HG03108 (cell line): ENCODE measurements at regions not wholly inside any gene's neighbourhood (a gene's known extent, or its start where the extent isn't known, plus 50 kb on each side); places are given as distances from the start of the nearest gene placed in this dataset.
"Not testable (repeated sequence)": the region's sequence is repeated elsewhere in the genome, so short reads cannot be mapped to it uniquely, and the experiment has no call there.

ENCODE experiments used
- ATAC-seq: cut with Tn5 transposase; IDR thresholded peaks from one replicate; pipeline ENCODE4 v1.9.1; 2021; ENCODE audit warnings: moderate library complexity; ENCODE audit not compliant: unreplicated experiment

GRCh38 chr2:173544641-173545363 lies 190.1 kb downstream of the CDCA7 start:
- ATAC-seq: no peak

- no peak for ATAC-seq
Observed at GRCh38 chr2:173545364-173545763, 190.7 kb downstream of the CDCA7 start.

DNA sequence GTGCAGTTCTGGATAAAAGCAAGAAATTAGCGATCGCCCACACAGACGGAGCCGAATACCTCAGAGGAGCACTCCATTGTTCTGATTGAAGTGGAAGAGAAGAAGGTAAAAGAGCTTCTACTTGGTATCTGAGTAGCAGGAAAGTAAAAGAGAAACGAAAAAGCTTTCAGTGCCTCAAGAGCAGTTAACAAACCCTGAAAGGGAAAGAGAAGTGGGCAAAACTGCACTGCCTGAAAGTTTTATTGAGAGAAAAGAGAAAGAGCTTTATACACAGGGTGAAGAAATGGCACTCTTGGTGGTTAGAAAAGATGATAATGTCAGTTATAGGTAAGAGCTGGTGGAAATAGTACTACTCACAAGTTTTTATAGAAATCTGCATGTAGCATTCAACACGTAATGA lies 192.8 kb downstream of the CDCA7 start:
- ATAC-seq: no peak

DNA sequence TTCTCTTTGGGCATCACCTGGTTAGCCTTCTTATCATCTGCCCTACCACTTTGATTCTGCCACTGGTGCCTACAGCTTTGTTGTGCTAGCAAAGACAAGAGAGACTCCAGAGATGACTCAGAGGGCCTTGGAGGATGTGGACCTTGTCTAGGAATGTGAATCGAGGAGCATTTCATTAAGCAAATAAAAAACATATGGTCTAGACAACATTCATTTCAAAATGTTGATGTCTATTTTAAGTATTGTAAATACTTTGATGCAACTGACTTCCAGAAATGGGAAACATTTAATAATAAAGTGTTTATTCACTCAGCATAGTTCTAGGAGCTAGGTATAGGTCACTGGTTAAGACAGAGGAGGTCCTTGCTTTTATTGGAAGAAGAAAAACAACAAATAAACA lies 195.5 kb downstream of the CDCA7 start:
- ATAC-seq: no peak

DNA sequence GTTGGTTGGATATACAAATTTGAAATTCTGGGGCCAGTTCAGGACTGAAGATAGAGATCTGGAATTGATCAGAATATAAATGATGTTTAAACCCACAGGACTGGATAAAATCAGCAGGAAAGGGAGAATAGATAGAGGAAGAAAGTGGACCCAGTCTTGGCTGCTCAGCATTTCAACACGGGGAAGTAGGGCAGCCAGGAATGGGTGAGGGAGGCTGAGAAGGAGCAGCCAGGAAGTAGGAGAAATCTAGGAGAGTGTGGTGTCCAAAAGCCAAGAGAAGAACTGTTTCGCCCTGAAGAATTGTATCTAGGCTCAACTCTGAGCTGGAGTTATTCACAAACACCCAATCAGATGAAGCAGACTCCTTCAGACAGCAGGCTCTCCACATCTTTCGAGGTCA lies 197.9 kb downstream of the CDCA7 start:
- ATAC-seq: no peak

GRCh38 chr2:173553593-173553992 lies 198.9 kb downstream of the CDCA7 start:
- no peak for ATAC-seq

- no peak for ATAC-seq
Observed at GRCh38 chr2:173555833-173556232, 201.2 kb downstream of the CDCA7 start.

DNA sequence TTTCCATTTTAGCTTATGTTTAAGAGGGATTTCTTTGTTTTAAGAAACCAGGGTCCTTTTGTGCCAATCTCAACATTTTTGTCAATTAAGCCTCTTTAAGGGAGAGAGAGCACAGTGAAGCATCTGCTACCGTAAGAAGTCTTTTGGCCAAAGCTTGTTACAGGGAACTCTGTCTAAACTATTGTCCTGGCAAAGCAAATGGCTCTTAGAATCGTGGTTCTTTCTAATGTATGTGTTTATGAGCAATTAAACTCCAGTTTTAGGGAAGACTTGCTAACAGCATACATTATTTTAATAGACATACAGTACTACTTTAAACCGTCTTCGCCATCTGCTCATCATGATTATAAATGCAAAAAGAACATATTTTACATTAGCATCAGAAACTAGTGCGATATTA lies 202.1 kb downstream of the CDCA7 start:
- ATAC-seq: no peak

GRCh38 chr2:173557497-173557896 lies 202.8 kb downstream of the CDCA7 start:
- no peak for ATAC-seq

DNA sequence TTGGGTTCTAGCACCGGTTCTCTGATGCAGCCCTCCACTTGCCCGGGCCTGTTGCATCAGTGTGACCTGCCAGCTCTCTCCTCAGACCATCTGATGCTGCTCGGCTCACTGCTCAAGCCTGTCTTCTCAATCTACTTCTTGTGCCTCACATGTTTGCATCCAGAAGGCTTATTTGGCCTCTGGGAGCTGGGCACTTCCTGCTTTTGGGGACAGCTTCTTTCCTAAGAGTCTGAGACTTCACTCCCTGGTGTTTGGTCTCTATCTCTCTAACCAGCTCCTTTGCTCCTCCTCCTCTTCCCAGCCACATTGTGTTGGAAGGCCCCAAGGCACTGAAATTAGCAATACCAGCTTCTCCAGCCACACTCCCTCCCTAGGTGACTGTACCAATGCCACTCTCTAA lies 212.8 kb downstream of the CDCA7 start:
- ATAC-seq: no peak

DNA sequence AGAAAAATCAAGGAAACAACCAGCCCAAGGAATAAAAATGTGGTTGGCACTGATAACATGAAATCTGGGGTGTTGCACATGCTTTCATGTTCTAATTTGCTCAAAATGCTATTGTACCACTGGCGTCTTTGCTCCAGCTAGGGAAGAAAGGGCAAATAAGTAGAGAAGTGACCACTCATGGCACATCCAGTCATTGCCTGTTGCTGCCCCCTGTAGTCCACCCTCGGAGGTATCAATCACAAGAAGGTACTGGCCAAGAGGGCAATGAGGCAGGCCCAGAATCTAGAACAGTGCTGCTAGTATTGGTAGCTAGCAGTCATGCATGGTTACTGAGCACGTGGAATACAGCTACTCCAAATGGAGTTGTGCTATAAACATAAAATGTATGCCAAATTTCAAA lies 213.4 kb downstream of the CDCA7 start:
- ATAC-seq: no peak

- ATAC-seq: no peak
Observed at GRCh38 chr2:173571021-173571821, 216.5 kb downstream of the CDCA7 start.

- no peak for ATAC-seq
Observed at GRCh38 chr2:173571887-173572680, 217.4 kb downstream of the CDCA7 start.

DNA sequence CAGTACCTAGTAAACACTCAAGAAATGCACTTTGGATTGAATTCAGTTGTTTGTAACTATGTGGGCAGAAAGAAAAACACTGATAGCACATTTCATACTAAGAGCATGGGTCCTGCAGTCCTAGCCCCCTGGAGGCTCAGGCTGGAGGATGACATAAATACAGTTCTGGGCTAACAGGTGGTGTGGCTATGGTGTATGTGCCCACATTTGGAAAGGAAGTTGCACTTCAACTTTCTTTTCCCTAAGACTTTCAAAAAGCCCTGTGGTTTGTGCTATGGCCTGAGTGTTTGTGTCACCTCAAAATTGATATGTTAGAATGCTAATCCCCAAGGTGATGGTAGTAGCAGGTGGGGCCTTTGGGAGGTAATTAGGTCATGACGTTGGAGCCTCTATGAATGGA lies 218.2 kb downstream of the CDCA7 start:
- no peak for ATAC-seq

DNA sequence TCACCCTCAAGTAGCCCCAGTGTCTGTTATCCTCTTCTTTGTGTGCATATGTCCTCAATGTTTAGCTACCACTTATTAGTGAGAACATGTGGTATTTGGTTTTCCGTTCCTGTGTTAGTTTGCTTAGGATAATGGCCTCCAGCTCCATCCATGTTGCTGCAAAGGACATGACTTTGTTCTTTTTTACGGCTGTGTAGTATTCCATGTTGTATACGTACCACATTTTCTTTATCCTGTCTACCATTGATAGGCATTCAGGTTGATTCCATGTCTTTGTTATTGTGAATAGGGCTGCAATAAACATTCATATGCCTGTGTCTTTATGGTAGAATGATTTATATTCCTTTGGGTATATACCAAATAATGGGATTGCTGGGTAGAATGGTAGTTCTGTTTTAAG lies 219.1 kb downstream of the CDCA7 start:
- ATAC-seq: not testable (repeated sequence)

GRCh38 chr2:173574324-173575112 lies 219.8 kb downstream of the CDCA7 start:
- ATAC-seq: no peak

DNA sequence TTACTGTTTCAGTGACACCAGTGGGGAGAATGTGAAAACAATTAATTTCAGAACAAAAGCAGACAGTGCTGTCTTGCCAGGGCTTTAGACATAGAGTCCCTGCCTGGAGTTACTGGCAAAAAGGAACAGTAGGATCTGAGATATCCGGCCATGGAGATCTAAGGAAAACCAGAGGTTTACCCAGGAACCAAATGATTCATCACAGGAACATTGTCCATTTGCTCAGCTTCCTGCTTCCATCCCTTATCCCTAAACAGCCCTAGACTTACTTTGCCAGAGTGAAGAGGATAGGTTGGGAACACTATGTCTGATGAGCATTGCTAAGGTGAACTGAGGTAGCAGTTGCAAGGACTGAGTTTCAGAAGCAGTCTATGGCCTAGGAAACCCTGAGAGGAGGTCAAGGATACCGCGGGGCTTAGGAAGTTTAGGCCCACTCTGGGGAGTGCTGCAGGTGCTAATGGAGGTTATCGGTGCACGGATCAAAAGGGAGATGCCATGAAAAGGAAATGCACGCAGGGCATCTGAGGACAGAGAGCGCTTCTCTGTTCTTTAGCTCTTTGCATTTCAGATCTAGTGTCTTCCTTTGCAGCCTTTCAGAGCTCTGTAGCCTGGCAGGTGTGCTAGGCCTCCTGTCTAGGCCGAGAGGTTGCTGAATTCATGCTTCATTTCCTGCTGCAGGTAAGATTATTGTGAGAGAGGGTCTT lies 223.9 kb downstream of the CDCA7 start:
- ATAC-seq: no peak

- no peak for ATAC-seq
Observed at GRCh38 chr2:173580351-173580750, 225.7 kb downstream of the CDCA7 start.

DNA sequence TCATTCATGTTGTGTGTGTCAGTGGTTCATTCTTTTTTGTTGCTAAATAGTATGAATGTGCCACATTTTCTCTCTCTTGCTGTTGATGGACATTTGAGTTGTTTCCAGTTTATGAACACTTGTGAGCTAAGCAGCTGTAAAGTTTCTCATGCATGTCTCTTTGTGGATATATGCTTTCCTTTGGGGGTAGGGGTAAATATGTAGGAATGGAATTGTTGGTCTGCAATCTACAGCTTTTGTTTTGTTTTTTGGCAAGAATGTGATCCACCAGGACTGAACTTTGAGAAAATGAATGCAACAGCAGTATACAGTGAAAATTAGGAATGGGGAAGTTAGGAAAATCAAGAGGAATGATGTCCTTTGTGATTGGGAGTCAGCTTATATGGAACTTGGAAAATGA lies 226.3 kb downstream of the CDCA7 start:
- ATAC-seq: no peak

- ATAC-seq: no peak
Observed at GRCh38 chr2:173583196-173583595, 228.5 kb downstream of the CDCA7 start.
